Effector memory CD8-positive, alpha-beta T cell (primary cell): ENCODE measurements at regions not wholly inside any gene's neighbourhood (a gene's known extent, or its start where the extent isn't known, plus 50 kb on each side); places are given as distances from the start of the nearest gene placed in this dataset.

Experiments used
- ATAC-seq: fragments of 150-1000 bp; cut with Tn5 transposase; replicated peaks from 2 replicates; pipeline ENCODE4 v1.10.0; 2021; ENCODE audit warnings: mild to moderate bottlenecking, moderate library complexity
- DNase-seq, 3 experiments: peaks; one replicate each; pipeline ENCODE4 v3.0.0; 2021
- H3K27ac Mint-ChIP-seq, 2 donors: one replicate each; pipeline ENCODE4 v1.8.0; 2022; ENCODE audit warnings: mild to moderate bottlenecking in 2 of 2, mixed read lengths in 2 of 2, moderate library complexity in 2 of 2
- H3K27me3 Mint-ChIP-seq, 2 donors: one replicate each; pipeline ENCODE4 v1.8.0; 2022; ENCODE audit warnings: mixed read lengths in 2 of 2
- H3K36me3 Mint-ChIP-seq: one replicate; pipeline ENCODE4 v1.8.0; 2022; ENCODE audit warnings: mild to moderate bottlenecking, moderate library complexity, mixed read lengths; ENCODE audit not compliant: insufficient read depth
- H3K4me1 Mint-ChIP-seq, 2 donors: one replicate each; pipeline ENCODE4 v1.8.0; 2022; ENCODE audit warnings: low read depth in 2 of 2, mixed read lengths in 2 of 2
- H3K4me3 Mint-ChIP-seq, 2 donors: one replicate each; pipeline ENCODE4 v1.8.0; 2022; ENCODE audit warnings: mild to moderate bottlenecking in 2 of 2, mixed read lengths in 2 of 2, moderate library complexity in 2 of 2
- H3K9me3 Mint-ChIP-seq, 2 donors: one replicate each; pipeline ENCODE4 v1.8.0; 2022; ENCODE audit warnings: mixed read lengths in 2 of 2

GRCh38 chr6:144758602-144759001 lies 473.5 kb downstream of the UTRN start:
- Mint-ChIP-seq H3K4me1 (peaks cover 1 to 16% of the 10 kb centered on the region in 2 donors), H3K27me3 (no peaks in the 10 kb centered on the region), H3K27ac (peak overlapping the region in 1 of 2 donors; percentile 50), H3K9me3 (no peaks in the 10 kb centered on the region), H3K36me3 (peaks cover 38% of the 10 kb centered on the region), H3K4me3 (no peak overlapping the region)
- ATAC-seq (peak; percentile 49), DNase-seq (no peak)

DNA sequence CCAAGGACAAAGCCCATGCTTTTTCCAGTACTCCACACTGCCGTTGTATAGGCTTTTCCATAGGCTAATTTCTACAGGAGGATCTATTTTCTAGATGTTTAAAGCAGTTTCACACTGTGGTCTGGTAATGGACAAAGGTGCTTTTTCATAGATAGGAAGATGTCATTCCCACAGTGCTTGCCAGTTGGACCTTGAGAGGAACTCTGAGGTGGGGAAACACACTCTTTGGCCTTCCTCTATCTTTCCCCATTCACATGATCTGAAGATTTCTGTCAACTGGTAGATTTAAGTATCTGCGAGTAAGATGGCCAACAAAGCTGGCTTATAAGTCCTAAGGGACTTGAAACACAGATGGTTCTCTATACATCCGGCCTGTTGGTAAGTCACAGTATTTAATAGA lies 477.3 kb downstream of the UTRN start:
- no peak for ATAC-seq
- no peak overlapping the region for H3K4me3 Mint-ChIP-seq
- no peak for DNase-seq
- H3K9me3 Mint-ChIP-seq = no peaks in the 10 kb centered on the region
- H3K36me3 Mint-ChIP-seq = peaks cover 27% of the 10 kb centered on the region
- peak overlapping the region in 1 of 2 donors; percentile 8 for H3K27ac Mint-ChIP-seq
- peaks cover 5 to 34% of the 10 kb centered on the region in 2 donors for H3K4me1 Mint-ChIP-seq
- no peaks in the 10 kb centered on the region for H3K27me3 Mint-ChIP-seq

GRCh38 chr6:144767051-144767450 lies 481.9 kb downstream of the UTRN start:
- no peak for ATAC-seq
- peaks cover 22% of the 10 kb centered on the region for H3K36me3 Mint-ChIP-seq
- no peak for DNase-seq
- H3K4me1 Mint-ChIP-seq = peaks cover 4 to 27% of the 10 kb centered on the region in 2 donors
- H3K27ac Mint-ChIP-seq = peak overlapping the region; percentile 2 to 53
- H3K9me3 Mint-ChIP-seq = no peaks in the 10 kb centered on the region
- H3K27me3 Mint-ChIP-seq = no peaks in the 10 kb centered on the region
- H3K4me3 Mint-ChIP-seq = no peak overlapping the region

DNA sequence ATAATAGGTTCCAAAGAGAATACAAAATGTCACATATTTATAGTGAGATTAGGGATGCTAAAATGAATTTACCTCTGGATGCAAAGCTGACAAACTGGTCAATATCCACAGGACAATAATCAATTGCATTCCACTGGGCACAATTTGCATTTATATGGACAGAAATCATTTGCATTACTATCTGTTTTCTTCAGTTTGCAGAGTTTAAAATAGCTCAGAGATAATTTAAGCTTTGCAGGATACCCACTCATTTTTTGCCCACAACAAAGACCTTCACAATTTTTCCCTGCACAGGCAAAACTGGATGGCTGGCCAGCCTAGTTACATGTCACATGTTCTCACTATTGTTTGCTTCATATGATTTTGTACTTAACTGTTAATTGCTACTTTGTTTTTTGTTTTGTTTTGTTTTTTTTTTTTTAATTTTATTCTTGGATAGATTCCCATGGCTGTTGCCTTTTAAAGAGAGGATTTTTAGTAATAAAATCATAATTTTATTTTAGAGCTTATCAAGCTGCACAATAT lies 483.5 kb downstream of the UTRN start:
- ATAC-seq (no peak), DNase-seq (no peak)
- no peaks in the 10 kb centered on the region for H3K9me3 Mint-ChIP-seq
- no peak overlapping the region for H3K4me3 Mint-ChIP-seq
- H3K27ac Mint-ChIP-seq = no peak overlapping the region
- peaks cover 34% of the 10 kb centered on the region for H3K36me3 Mint-ChIP-seq
- peaks cover 4 to 18% of the 10 kb centered on the region in 2 donors for H3K4me1 Mint-ChIP-seq
- no peaks in the 10 kb centered on the region for H3K27me3 Mint-ChIP-seq

- Mint-ChIP-seq H3K4me1 (peaks cover 4 to 17% of the 10 kb centered on the region in 2 donors), H3K27ac (no peak overlapping the region), H3K36me3 (peaks cover 39% of the 10 kb centered on the region), H3K27me3 (no peaks in the 10 kb centered on the region), H3K9me3 (no peaks in the 10 kb centered on the region), H3K4me3 (no peak overlapping the region)
- DNase-seq (no peak), ATAC-seq (no peak)
These were observed 484.0 kb downstream of the UTRN start for GRCh38 chr6:144769142-144769541.

- Mint-ChIP-seq H3K36me3 (peaks cover 57% of the 10 kb centered on the region), H3K27ac (peak overlapping the region; percentile 12 to 36), H3K4me1 (peaks cover 12 to 24% of the 10 kb centered on the region in 2 donors), H3K9me3 (no peaks in the 10 kb centered on the region), H3K4me3 (no peak overlapping the region), H3K27me3 (no peaks in the 10 kb centered on the region)
- no peak for DNase-seq
- no peak for ATAC-seq
These were observed 491.1 kb downstream of the UTRN start for GRCh38 chr6:144776031-144776819.

DNA sequence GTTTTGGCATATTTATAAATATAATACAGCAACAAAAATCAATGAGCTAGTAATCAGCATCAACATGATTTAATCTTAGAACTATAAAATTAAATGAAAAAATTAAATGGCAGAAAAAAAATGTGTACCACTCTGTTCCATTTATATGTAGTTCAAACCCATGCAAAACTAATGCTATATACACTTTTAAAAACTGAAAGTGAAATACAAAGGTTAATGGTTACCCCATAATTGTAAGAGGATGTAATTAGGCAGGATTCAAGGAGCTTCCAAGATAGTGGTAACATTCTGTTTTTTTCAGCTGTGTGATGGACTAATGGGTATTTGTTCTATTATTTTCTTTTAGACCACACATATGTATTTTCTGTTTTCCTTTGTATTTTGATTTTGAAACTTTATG lies 492.1 kb downstream of the UTRN start:
- no peaks in the 10 kb centered on the region for H3K9me3 Mint-ChIP-seq
- H3K27me3 Mint-ChIP-seq = no peaks in the 10 kb centered on the region
- no peak for ATAC-seq
- peaks cover 15 to 27% of the 10 kb centered on the region in 2 donors for H3K4me1 Mint-ChIP-seq
- DNase-seq = no peak
- no peak overlapping the region for H3K4me3 Mint-ChIP-seq
- peak overlapping the region in 1 of 2 donors; percentile 7 for H3K27ac Mint-ChIP-seq
- peaks cover 52% of the 10 kb centered on the region for H3K36me3 Mint-ChIP-seq

GRCh38 chr6:144778056-144778455 lies 492.9 kb downstream of the UTRN start:
- no peak overlapping the region for H3K4me3 Mint-ChIP-seq
- H3K4me1 Mint-ChIP-seq = peaks cover 15 to 27% of the 10 kb centered on the region in 2 donors
- no peaks in the 10 kb centered on the region for H3K9me3 Mint-ChIP-seq
- no peak for DNase-seq
- peaks cover 52% of the 10 kb centered on the region for H3K36me3 Mint-ChIP-seq
- no peak for ATAC-seq
- peak overlapping the region; percentile 7 to 14 for H3K27ac Mint-ChIP-seq
- no peaks in the 10 kb centered on the region for H3K27me3 Mint-ChIP-seq

DNA sequence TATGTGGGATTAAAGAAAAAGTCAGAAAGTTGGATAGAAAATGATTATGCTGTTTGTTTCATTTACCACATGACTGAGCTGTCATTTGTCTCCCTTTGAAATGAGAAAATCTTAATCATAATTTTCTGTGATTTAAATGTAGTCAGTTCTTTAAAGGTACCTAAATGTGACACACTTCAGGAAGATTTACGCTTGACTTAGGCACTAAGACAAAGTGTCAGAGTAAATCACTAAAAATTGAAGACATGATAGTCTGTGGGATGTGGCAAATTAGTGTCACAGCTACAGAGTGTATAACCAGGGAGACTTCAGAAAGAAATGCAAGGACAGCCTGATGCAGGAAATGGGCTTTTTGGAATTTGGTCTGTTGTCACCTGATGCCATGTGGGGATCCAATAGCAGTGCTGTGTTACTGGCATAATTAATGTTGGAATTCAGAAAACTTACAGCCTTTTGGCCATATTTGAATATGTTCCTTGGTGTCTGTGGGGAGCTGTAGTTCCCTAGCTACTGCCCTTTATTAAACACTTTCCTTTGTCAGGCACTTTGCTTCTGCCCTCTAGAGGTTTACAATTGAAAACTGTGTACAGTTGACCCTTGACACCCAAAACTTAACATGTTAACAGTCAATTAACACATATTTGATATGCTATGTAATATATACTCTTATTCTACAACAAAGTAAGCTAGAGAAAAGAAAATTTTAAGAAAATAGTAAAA lies 493.8 kb downstream of the UTRN start:
- Mint-ChIP-seq H3K27me3 (no peaks in the 10 kb centered on the region), H3K36me3 (peaks cover 51% of the 10 kb centered on the region), H3K4me1 (peaks cover 15 to 27% of the 10 kb centered on the region in 2 donors), H3K27ac (no peak overlapping the region), H3K4me3 (no peak overlapping the region), H3K9me3 (no peaks in the 10 kb centered on the region)
- ATAC-seq (no peak), DNase-seq (no peak)

DNA sequence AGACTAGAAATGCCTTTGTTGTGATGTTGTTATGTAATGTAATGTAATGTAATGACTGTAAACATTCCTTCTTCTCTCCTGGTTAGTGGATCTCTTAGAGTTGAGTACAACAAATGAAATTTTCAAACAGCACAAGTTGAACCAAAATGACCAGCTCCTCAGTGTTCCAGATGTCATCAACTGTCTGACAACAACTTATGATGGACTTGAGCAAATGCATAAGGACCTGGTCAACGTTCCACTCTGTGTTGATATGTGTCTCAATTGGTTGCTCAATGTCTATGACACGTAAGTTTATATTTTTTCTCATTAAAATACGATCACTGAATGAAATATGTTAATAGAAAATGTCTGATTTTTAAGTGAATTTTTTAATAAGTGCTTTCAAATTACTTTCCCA lies 496.7 kb downstream of the UTRN start:
- no peak for ATAC-seq
- no peak for DNase-seq
- peaks cover 32% of the 10 kb centered on the region for H3K36me3 Mint-ChIP-seq
- no peak overlapping the region for H3K27ac Mint-ChIP-seq
- no peaks in the 10 kb centered on the region for H3K27me3 Mint-ChIP-seq
- H3K4me3 Mint-ChIP-seq = no peak overlapping the region
- peaks cover 9 to 25% of the 10 kb centered on the region in 2 donors for H3K4me1 Mint-ChIP-seq
- H3K9me3 Mint-ChIP-seq = no peaks in the 10 kb centered on the region

- Mint-ChIP-seq H3K36me3 (peaks cover 31% of the 10 kb centered on the region), H3K27ac (no peak overlapping the region), H3K4me1 (peaks cover 7 to 26% of the 10 kb centered on the region in 2 donors), H3K4me3 (no peak overlapping the region), H3K9me3 (no peaks in the 10 kb centered on the region), H3K27me3 (no peaks in the 10 kb centered on the region)
- ATAC-seq (no peak), DNase-seq (no peak)
These were observed 497.5 kb downstream of the UTRN start for GRCh38 chr6:144782634-144783033.

GRCh38 chr6:144785056-144785455 lies 499.9 kb downstream of the UTRN start:
- Mint-ChIP-seq H3K9me3 (no peaks in the 10 kb centered on the region), H3K27me3 (no peaks in the 10 kb centered on the region), H3K4me1 (peaks cover 7 to 21% of the 10 kb centered on the region in 2 donors), H3K4me3 (no peak overlapping the region), H3K36me3 (peaks cover 43% of the 10 kb centered on the region), H3K27ac (no peak overlapping the region)
- ATAC-seq (no peak), DNase-seq (no peak)

DNA sequence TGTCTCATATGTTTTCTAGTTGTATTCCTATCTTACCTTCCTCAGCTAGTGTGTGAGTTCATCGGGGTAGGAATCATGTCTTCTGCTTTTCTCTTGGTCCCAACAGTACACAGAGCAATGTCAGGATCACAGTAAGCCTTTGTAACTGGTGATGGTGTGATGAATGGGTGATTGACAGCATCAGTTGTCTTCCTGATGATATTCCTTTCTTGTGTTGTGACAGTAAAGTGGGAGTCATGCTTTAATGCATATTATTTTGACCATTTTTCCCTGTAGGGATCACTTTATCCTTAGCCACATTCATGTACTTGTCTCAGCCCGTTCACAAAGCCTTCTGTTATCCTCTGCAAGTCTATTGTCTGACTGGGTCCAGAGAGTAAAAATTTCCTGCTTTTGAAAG lies 501.7 kb downstream of the UTRN start:
- Mint-ChIP-seq H3K36me3 (peaks cover 50% of the 10 kb centered on the region), H3K27me3 (no peaks in the 10 kb centered on the region), H3K27ac (peak overlapping the region in 1 of 2 donors; percentile 31), H3K9me3 (no peaks in the 10 kb centered on the region), H3K4me3 (no peak overlapping the region), H3K4me1 (peaks cover 2 to 11% of the 10 kb centered on the region in 2 donors)
- no peak for DNase-seq
- ATAC-seq = no peak

DNA sequence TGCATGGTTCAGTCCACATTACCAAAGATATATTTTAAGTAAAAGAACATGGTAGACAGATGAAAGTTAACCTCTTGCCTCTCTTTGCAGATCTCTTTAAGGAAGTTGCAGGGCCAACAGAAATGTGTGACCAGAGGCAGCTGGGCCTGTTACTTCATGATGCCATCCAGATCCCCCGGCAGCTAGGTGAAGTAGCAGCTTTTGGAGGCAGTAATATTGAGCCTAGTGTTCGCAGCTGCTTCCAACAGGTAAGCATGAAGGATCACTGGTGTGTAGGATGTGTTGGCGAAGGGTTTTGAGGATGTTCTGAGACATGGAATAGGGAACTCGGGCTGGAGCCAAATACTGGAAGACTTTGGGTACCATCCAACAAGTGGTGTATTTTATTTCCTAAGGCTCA lies 508.6 kb downstream of the UTRN start:
- Mint-ChIP-seq H3K4me1 (peaks cover 0 to 12% of the 10 kb centered on the region in 2 donors), H3K27me3 (no peaks in the 10 kb centered on the region), H3K27ac (no peak overlapping the region), H3K4me3 (no peak overlapping the region), H3K36me3 (peaks cover 68% of the 10 kb centered on the region), H3K9me3 (no peaks in the 10 kb centered on the region)
- ATAC-seq = no peak
- no peak for DNase-seq
